ENCODE measurements at regions not wholly inside any gene's neighbourhood (a gene's known extent, or its start where the extent isn't known, plus 50 kb on each side); places are given as distances from the start of the nearest gene placed in this dataset.

DNA sequence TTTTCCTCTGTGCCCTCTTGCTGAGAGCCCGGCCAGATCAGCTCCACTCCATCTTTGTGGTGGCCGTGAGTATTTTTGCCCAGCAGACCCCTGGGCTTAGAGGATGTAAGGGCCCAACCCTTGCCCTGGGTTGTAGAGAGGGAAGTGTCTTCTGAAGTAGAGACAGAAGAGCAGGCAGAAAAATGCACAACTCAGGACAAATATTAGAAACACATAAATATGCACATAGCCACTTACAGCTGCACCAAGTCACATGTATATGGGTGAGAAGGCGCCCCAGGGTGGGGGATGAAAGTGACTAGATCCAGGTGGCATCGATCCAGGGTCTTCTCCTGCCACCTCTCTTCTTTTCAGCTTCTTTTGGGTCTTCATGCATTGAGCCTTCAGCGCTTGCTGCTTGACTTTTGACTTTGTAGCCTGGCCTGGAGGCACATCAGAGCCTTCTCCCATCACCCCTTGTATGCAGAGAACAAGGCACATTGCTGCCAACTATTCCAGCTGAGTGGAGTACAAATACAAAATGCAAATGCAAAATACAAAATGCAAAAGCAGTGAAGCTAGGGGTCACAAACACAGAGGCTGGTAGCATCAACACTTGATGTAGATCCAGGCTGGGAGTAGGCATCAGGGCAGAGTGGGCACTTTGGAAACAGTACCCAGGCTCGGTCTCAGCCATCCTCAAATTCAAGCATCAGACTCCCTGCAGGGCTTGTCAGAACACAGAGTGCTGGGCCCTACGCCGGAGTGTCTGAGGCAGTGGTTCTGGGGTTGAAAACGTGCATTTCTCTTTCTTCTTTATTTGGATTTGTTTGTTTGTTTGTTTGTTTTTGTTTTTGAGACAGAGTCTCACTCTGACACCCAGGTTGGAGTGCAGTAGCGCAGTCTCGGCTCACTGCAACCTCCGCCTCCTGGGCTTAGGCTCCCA lies 133.0 kb downstream of the ASB7 start:
- no peak overlapping the region for H3K4me3 Mint-ChIP-seq (ENCODE audit: unreplicated experiment)
- H3K4me1 Mint-ChIP-seq (ENCODE audit: unreplicated experiment), result peaks cover 40% of the 10 kb centered on the region
- H3K27me3 Mint-ChIP-seq (ENCODE audit: unreplicated experiment), result no peaks in the 10 kb centered on the region

DNA sequence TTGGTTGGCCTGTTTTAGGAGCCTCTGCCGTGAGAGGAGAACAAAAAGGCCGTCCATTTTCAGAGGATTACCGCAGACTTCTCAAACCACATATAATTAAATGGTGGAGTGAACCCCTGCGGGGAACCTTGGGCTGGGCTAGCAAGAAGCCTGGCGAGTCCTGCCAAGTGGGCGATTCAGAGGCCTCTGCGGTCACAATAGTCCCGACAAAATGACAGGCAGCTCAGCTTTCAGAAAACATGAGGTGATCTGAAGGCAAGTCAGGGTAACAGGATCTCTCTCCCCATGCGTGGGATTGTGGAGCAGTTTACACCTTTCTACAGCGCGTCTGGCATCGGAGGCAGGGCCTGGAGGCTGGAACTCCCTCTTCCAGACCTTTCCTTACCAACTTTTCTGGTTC lies 134.8 kb downstream of the ASB7 start:
- H3K27ac Mint-ChIP-seq (ENCODE audit: unreplicated experiment), result no peak overlapping the region
- H3K9me3 Mint-ChIP-seq (ENCODE audit: unreplicated experiment), result no peaks in the 10 kb centered on the region
- no peak overlapping the region for H3K4me3 Mint-ChIP-seq (ENCODE audit: unreplicated experiment)
- no peak for DNase-seq (ENCODE audit: low spot score)
- peaks cover 46% of the 10 kb centered on the region for H3K4me1 Mint-ChIP-seq (ENCODE audit: unreplicated experiment)
- TF ChIP-seq, protein P1, sequence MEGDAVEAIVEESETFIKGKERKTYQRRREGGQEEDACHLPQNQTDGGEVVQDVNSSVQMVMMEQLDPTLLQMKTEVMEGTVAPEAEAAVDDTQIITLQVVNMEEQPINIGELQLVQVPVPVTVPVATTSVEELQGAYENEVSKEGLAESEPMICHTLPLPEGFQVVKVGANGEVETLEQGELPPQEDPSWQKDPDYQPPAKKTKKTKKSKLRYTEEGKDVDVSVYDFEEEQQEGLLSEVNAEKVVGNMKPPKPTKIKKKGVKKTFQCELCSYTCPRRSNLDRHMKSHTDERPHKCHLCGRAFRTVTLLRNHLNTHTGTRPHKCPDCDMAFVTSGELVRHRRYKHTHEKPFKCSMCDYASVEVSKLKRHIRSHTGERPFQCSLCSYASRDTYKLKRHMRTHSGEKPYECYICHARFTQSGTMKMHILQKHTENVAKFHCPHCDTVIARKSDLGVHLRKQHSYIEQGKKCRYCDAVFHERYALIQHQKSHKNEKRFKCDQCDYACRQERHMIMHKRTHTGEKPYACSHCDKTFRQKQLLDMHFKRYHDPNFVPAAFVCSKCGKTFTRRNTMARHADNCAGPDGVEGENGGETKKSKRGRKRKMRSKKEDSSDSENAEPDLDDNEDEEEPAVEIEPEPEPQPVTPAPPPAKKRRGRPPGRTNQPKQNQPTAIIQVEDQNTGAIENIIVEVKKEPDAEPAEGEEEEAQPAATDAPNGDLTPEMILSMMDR (IDR thresholded peaks at IDR 0.05; ENCODE audit: unreplicated experiment), result no peak
- H3K36me3 Mint-ChIP-seq (ENCODE audit: low read depth, unreplicated experiment), result no peaks in the 10 kb centered on the region
- H3K27me3 Mint-ChIP-seq (ENCODE audit: unreplicated experiment), result no peaks in the 10 kb centered on the region

More for the DNA sequence above, 133.0 kb downstream of the ASB7 start:
- Mint-ChIP-seq H3K36me3 (ENCODE audit: low read depth, unreplicated experiment) (no peaks in the 10 kb centered on the region), H3K9me3 (ENCODE audit: unreplicated experiment) (no peaks in the 10 kb centered on the region), H3K27ac (ENCODE audit: unreplicated experiment) (no peak overlapping the region)
- TF ChIP-seq, protein P1 (IDR thresholded peaks at IDR 0.05; ENCODE audit: unreplicated experiment), result no peak
- no peak for DNase-seq (ENCODE audit: low spot score)

DNA sequence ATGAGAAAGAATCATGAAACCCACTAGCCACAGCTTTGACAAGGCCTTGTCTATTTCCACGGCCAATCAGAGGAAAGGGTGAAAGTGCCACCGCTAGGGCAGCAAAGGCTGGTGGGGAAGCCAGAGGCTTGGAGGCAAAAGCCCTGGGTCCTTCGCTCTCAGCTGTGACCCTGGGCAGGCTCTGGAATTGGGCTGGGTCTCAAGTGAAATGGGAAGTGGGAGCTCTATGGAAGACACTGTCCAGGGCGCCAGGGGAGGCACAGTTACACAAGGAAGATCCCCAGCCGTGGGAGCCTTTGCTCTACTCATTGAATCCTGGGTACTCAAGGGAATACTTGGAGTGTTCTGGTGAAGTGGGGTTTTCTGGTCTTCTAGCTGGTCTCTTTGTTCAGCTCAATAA lies 136.2 kb downstream of the ASB7 start:
- H3K36me3 Mint-ChIP-seq (ENCODE audit: low read depth, unreplicated experiment), result no peaks in the 10 kb centered on the region
- H3K9me3 Mint-ChIP-seq (ENCODE audit: unreplicated experiment), result no peaks in the 10 kb centered on the region
- no peaks in the 10 kb centered on the region for H3K27me3 Mint-ChIP-seq (ENCODE audit: unreplicated experiment)
- DNase-seq (ENCODE audit: low spot score), result no peak
- H3K4me3 Mint-ChIP-seq (ENCODE audit: unreplicated experiment), result no peak overlapping the region
- TF ChIP-seq, protein P1 (IDR thresholded peaks at IDR 0.05; ENCODE audit: unreplicated experiment), result no peak
- H3K4me1 Mint-ChIP-seq (ENCODE audit: unreplicated experiment), result peaks cover 44% of the 10 kb centered on the region
- H3K27ac Mint-ChIP-seq (ENCODE audit: unreplicated experiment), result no peak overlapping the region

DNA sequence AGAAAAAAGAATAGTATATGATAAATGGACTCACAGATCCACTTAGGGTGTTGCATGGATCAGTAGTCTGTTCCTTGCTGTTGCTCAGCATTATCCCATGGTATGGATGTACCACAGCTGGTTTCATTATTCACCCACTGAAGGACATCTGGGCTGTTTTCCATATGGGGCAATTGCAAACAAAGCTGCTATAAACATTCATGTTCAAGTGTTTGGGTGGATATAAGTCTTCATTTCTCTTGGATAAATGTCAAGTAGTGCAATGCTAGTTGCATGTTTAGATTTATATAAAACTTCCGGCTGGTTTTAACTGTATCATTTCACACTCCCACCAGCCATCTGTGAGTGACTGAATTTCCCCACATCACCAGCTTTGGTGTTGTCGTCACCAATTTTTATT lies 137.7 kb downstream of the ASB7 start:
- Mint-ChIP-seq H3K4me1 (ENCODE audit: unreplicated experiment) (peaks cover 47% of the 10 kb centered on the region), H3K27me3 (ENCODE audit: unreplicated experiment) (no peaks in the 10 kb centered on the region), H3K27ac (ENCODE audit: unreplicated experiment) (peak overlapping the region; percentile 9), H3K36me3 (ENCODE audit: low read depth, unreplicated experiment) (no peaks in the 10 kb centered on the region), H3K9me3 (ENCODE audit: unreplicated experiment) (no peaks in the 10 kb centered on the region), H3K4me3 (ENCODE audit: unreplicated experiment) (no peak overlapping the region)
- TF ChIP-seq, protein P1 (IDR thresholded peaks at IDR 0.05; ENCODE audit: unreplicated experiment), result no peak
- no peak for DNase-seq (ENCODE audit: low spot score)

DNA sequence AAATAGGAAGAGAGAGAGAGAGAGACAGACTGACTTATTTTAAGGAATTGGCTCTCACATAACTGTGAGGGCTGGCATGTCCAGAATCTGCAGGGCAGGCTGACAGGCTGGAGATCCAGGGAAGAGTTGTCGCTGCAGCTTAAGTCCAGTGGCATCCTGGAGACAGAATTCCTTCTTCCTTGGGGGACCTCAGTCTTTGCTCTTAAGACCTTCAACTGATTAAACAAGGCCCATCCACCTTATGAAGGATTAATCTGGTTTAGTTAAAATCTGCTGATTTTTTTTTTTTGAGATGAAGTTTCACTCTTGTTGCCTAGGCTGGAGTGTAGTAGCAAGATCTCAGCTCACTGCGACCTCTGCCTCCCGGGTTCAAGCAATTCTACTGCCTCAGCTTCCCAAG lies 128.0 kb upstream of the ALDH1A3 start:
- no peaks in the 10 kb centered on the region for H3K27me3 Mint-ChIP-seq (ENCODE audit: unreplicated experiment)
- H3K27ac Mint-ChIP-seq (ENCODE audit: unreplicated experiment), result no peak overlapping the region
- no peaks in the 10 kb centered on the region for H3K9me3 Mint-ChIP-seq (ENCODE audit: unreplicated experiment)
- TF ChIP-seq, protein P1 (IDR thresholded peaks at IDR 0.05; ENCODE audit: unreplicated experiment), result no peak
- peaks cover 16% of the 10 kb centered on the region for H3K4me1 Mint-ChIP-seq (ENCODE audit: unreplicated experiment)
- H3K36me3 Mint-ChIP-seq (ENCODE audit: low read depth, unreplicated experiment), result peaks cover 21% of the 10 kb centered on the region
- no peak for DNase-seq (ENCODE audit: low spot score)
- no peak overlapping the region for H3K4me3 Mint-ChIP-seq (ENCODE audit: unreplicated experiment)

Measured in endothelial cell (in vitro differentiated cells).